ENCODE measurements at regions not wholly inside any gene's neighbourhood (a gene's known extent, or its start where the extent isn't known, plus 50 kb on each side); places are given as distances from the start of the nearest gene placed in this dataset.

DNA sequence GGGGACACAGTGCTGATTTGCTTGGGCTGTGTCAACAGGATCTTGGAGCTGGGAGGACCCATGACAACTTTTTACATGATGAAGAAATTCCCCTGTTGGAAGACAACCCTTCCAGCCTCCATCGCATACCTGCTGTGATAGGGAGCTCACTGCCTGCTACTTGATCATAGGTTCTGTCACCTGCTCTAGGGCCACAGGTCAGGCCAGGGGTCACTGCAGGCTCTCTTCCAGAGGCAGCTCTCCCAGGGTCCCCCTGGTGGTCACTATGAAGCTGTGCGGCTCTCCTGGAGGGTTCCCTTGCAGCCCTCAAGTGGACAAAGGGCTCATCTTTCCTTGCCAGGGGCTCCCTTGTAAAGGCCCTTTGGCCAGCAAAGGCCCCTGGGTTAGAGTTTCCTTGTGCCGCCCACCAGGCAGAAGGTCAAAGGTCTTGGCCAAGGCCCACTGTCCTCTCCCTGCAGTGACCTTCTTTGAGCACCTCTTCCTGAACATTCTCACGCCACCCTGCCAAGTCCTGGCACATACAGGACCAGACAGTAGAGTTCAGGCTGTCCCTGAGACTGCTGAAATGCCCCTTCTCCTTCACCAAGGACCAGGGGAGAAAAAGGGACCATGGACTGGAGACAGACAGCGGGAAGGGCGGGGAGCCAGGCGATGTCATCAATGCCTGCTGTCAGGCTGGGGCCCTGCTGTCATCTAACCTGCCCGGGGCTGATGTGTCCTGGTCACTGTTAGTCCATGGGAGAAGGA is 345.1 kb downstream of the DYSF start:
- no peak overlapping the region for H3K4me3 ChIP-seq (ENCODE audit: low read length in 3 of 3)
- H3K9me3 ChIP-seq (ENCODE audit: control insufficient read depth in 2 of 3, insufficient read depth in 1 of 3, low read length in 3 of 3), result no peaks in the 10 kb centered on the region
- H3K27me3 ChIP-seq (ENCODE audit: control insufficient read depth, insufficient read depth, low read length), result no peaks in the 10 kb centered on the region
- DNase-seq (peak in 2 of 5 donors; percentile 33 to 59), FAIRE-seq (no peak)
- no peaks in the 10 kb centered on the region for H3K4me1 ChIP-seq (ENCODE audit: control insufficient read depth in 2 of 3, insufficient read depth in 2 of 3, low read depth in 1 of 3, low read length in 3 of 3)
- H3K9ac ChIP-seq (ENCODE audit: low read length in 3 of 3), result no peak overlapping the region
- no peaks in the 10 kb centered on the region for H3K36me3 ChIP-seq (ENCODE audit: control insufficient read depth in 2 of 3, insufficient read depth in 3 of 3, low read length in 3 of 3)
- H3K27ac ChIP-seq (ENCODE audit: low read depth in 2 of 2, low read length in 2 of 2), result no peak overlapping the region
- TF ChIP-seq, protein P1, sequence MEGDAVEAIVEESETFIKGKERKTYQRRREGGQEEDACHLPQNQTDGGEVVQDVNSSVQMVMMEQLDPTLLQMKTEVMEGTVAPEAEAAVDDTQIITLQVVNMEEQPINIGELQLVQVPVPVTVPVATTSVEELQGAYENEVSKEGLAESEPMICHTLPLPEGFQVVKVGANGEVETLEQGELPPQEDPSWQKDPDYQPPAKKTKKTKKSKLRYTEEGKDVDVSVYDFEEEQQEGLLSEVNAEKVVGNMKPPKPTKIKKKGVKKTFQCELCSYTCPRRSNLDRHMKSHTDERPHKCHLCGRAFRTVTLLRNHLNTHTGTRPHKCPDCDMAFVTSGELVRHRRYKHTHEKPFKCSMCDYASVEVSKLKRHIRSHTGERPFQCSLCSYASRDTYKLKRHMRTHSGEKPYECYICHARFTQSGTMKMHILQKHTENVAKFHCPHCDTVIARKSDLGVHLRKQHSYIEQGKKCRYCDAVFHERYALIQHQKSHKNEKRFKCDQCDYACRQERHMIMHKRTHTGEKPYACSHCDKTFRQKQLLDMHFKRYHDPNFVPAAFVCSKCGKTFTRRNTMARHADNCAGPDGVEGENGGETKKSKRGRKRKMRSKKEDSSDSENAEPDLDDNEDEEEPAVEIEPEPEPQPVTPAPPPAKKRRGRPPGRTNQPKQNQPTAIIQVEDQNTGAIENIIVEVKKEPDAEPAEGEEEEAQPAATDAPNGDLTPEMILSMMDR (IDR thresholded peaks at IDR 0.05; ENCODE audit: borderline replicate concordance, extremely low read depth, insufficient read depth), result peak; percentile 65
- intact Hi-C loops (cut with DNase I), result no loop called here

DNA sequence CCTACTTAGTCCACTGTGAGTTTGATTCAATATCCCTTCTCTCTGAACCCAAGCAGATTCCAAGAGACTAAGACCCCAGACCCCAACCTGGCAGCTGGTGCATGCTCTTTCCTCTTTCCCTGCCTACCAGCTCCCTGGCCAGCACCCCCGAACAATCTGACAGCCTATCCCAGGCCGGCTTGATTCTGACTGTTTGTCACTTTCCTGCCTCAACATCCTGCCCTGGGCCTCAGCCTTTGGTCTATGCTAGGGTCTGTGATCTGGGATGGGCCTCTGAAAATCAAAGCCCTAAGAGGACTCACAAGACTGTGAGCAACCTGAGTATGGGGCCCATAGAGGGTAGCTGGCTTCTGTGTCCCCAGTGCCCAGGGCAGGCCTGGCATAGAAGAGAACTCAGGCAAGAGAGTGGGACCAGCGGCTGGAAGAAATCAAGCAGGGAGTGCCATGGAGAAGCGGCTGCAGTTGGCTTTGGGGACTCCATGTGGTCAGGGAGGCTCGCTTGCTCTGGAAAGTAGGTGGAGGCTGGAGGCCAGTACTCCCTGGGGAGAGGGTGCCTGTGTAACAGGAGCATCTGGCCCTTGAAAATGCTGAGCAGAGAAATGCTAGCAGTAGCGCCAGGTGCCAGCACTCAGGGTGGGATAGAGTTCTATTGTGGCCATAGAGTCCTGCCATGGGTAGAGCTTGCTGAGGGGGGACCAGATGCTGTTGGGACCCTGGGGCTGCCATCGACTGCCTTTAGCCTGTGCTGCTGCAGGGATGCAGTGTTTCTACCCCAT is 343.9 kb downstream of the DYSF start:
- no peaks in the 10 kb centered on the region for H3K4me1 ChIP-seq (ENCODE audit: control insufficient read depth in 2 of 3, insufficient read depth in 2 of 3, low read depth in 1 of 3, low read length in 3 of 3)
- no peak for FAIRE-seq

DNA sequence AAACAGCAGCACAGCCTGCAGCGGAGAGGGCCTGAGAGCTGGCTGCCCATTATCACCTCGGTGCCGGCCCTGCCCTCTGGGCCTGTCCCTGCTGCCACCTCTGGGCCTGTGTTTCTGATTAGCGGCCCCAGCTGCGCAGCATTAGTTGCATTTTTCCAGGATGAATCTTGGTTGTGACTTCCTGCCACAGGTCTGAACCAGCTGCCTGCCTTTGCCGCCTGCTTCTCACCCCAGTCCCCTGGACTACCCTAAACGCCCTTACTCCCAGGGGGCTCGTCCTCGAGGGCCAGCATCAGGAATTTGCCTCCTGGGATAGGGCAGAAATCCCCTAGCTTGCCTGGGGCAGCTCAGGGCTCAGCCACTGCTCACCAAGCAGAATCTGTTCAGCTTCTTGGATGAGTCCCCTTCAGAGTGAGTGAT is 342.8 kb downstream of the DYSF start:
- Histone ChIP-seq H3K9me3 (ENCODE audit: control insufficient read depth in 2 of 3, insufficient read depth in 1 of 3, low read length in 3 of 3) (no peaks in the 10 kb centered on the region), H3K4me1 (ENCODE audit: control insufficient read depth in 2 of 3, insufficient read depth in 2 of 3, low read depth in 1 of 3, low read length in 3 of 3) (no peaks in the 10 kb centered on the region), H3K27me3 (ENCODE audit: control insufficient read depth, insufficient read depth, low read length) (no peaks in the 10 kb centered on the region), H3K27ac (ENCODE audit: low read depth in 2 of 2, low read length in 2 of 2) (no peak overlapping the region), H3K36me3 (ENCODE audit: control insufficient read depth in 2 of 3, insufficient read depth in 3 of 3, low read length in 3 of 3) (no peaks in the 10 kb centered on the region), H3K9ac (ENCODE audit: low read length in 3 of 3) (no peak overlapping the region), H3K4me3 (ENCODE audit: low read length in 3 of 3) (no peak overlapping the region)
- TF ChIP-seq, protein P1 (IDR thresholded peaks at IDR 0.05; ENCODE audit: borderline replicate concordance, extremely low read depth, insufficient read depth), result no peak
- intact Hi-C loops (cut with DNase I), result no loop called here
- FAIRE-seq (no peak), DNase-seq (no peak)

More for the DNA sequence above, 343.9 kb downstream of the DYSF start:
- H3K27me3 ChIP-seq (ENCODE audit: control insufficient read depth, insufficient read depth, low read length), result no peaks in the 10 kb centered on the region
- DNase-seq, result no peak
- H3K36me3 ChIP-seq (ENCODE audit: control insufficient read depth in 2 of 3, insufficient read depth in 3 of 3, low read length in 3 of 3), result no peaks in the 10 kb centered on the region
- TF ChIP-seq, protein P1 (IDR thresholded peaks at IDR 0.05; ENCODE audit: borderline replicate concordance, extremely low read depth, insufficient read depth), result no peak
- intact Hi-C loops (cut with DNase I), result no loop called here
- H3K9ac ChIP-seq (ENCODE audit: low read length in 3 of 3), result no peak overlapping the region
- H3K4me3 ChIP-seq (ENCODE audit: low read length in 3 of 3), result no peak overlapping the region
- no peak overlapping the region for H3K27ac ChIP-seq (ENCODE audit: low read depth in 2 of 2, low read length in 2 of 2)
- H3K9me3 ChIP-seq (ENCODE audit: control insufficient read depth in 2 of 3, insufficient read depth in 1 of 3, low read length in 3 of 3), result no peaks in the 10 kb centered on the region
